Anterior cingulate cortex (tissue), 58 donors: ENCODE measurements at regions not wholly inside any gene's neighbourhood (a gene's known extent, or its start where the extent isn't known, plus 50 kb on each side); places are given as distances from the start of the nearest gene placed in this dataset.

Experiments used
- DNase-seq, 58 donors: peaks; one replicate each; lab custom pipeline; 2025; lab: John Stamatoyannopoulos, UW

DNA sequence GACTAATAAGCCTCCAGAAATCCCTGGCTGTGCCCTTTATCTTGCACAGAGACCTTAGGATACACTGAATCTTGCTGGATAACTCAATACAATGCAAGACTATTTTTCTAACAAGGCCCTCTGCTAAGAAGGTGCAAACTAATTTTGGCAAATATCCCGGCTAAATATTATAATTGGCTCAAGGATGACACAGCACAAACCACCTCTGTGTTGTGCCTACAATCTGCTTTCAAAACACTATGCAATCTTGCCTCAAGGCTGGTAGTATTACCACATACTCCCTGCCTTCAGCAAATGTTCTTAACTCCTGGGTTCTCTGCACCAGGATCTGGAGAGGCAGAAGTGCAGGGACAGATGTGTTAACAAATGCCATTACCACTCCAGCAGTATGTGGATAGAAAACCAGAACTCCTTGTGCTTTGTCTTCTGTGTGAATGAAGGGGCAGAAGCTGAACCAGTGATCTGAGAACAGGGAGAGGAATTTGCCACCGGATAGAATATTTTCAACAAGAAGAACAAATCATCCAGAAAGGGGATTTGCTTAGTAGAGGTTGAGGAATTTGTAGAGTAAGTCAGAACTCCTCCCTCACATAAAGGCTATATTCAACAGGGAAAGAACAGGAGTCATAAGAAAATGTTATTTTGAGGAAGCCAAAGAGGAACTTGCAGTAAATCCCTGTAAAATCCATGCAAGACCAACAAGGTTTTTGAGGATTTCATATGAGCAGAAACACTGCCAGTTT lies 74.1 kb upstream of the SLC4A11 start:
- no peak for DNase-seq

DNA sequence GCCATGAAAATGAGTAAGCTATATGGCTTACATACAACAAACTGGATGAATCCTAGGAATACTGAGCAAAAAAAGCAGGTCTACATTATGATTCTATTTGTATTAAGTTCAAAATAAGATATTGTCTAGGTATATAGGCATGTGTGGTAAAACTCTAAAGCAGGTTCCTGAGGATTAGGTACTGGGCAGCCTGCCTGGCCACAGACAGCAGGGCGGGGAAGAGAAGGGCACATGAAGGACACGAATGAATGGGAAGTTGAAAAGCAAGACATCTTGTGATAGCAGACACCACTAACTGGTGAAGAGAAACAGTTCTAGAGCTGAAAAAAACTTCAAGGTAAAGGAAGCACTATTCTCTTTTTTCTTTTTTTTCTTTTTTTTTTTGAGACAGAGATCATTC lies 72.6 kb upstream of the SLC4A11 start:
- DNase-seq = no peak

DNA sequence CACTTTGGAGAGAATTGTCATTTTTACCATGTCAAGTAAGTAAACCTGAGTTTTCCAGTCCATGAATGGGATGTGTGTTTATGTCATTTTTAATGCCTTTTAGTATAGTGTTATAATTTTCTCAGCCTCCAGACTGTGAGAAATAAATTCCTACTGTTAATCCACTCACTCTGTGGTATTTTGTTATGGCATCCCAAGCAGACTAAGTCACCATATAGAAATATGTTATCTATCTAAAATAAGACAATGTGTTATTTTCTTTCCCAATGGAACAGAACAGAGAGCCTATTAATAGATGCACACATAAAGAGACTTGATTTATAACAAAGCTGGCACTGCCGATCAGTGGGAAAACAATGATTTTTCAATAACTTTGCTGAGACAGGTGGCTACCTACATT lies 70.2 kb upstream of the SLC4A11 start:
- no peak for DNase-seq

DNA sequence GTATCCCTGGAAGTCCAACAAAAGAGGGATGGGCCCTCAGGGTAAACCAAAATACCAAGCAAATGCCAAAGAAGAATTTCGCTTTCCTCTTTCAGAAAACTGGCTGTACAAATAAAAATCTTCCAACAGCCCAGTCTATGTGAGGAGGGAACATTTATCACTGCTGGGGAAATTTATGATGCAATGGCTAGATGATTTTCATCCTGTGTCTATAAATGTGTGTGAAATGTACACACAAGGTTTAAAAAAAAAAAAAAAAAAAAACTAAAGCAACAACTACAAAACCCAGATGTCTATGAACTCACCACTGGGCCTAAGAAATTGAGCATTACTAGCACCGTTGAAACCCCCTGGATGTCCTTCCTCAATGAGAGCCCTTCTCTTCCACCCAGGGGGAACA lies 68.7 kb upstream of the SLC4A11 start:
- no peak for DNase-seq

- DNase-seq = no peak
Measured at GRCh38 chr20:3307078-3307477, 68.1 kb upstream of the SLC4A11 start.

GRCh38 chr20:3306068-3306467 lies 67.1 kb upstream of the SLC4A11 start:
- no peak for DNase-seq

DNA sequence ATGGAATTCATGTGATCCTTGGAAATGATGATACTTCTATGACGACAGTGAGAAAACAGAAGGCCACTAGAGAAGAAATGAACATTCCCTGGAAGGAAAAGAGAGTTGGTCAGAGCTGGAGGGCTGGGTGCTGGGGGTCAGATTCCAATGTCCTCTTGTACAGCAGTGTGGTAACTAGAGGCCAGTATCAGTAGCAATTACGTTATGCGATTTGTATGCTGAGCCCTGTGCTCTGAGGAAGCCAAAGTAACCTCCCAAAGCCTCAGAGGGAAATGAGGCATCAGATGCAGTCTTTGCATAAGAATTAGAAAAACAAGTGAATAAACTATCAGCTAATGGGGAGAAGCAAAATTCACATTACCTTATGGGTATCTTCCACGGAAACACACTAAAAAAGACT lies 65.5 kb upstream of the SLC4A11 start:
- DNase-seq = no peak

GRCh38 chr20:3297079-3297378 lies 58.0 kb upstream of the SLC4A11 start:
- DNase-seq = no peak

- DNase-seq = no peak
Measured at GRCh38 chr20:3296261-3297078, 57.5 kb upstream of the SLC4A11 start.
